Endothelial cell of umbilical vein (primary cell): ENCODE measurements at regions not wholly inside any gene's neighbourhood (a gene's known extent, or its start where the extent isn't known, plus 50 kb on each side); places are given as distances from the start of the nearest gene placed in this dataset.

ENCODE experiments used
- BruUV-seq: library from RNA; stranded (reverse); fragments of 400-500 nt; replicated peaks from 2 replicates; lab custom pipeline; 2021; lab: Mats Ljungman, UMichigan
- CTCF ChIA-PET: fragments of 300-600, 350-600 bp; sonication (Branson Sonifier 250); formaldehyde crosslinking; loops from one replicate; lab custom pipeline; 2021; ENCODE audit warnings: antibody characterized with exemption, inconsistent platforms; lab: Charles Lee
- POLR2A ChIA-PET: fragments of 300-600, 350-600 bp; sonication (Branson Sonifier 250); formaldehyde crosslinking; loops from one replicate; lab custom pipeline; 2021; ENCODE audit warnings: antibody characterized with exemption, inconsistent platforms; lab: Charles Lee
- DNase-seq: peaks from one replicate; pipeline ENCODE4 v3.0.0-alpha.2; 2011; ENCODE audit warnings: low read depth, low spot score
- FAIRE-seq: peaks from 2 replicates; lab custom pipeline; 2011; peaks lifted over from hg19 to GRCh38; lab: Jason Lieb, UNC
- H2AFZ ChIP-seq: 2 replicates; pipeline ENCODE4 v1.6.0; 2012; ENCODE audit warnings: low read depth, low read length, control low read depth, inconsistent platforms
- H3K27ac ChIP-seq: 2 replicates; pipeline ENCODE4 v1.5.1; 2011; ENCODE audit warnings: low read depth, mild to moderate bottlenecking, control low read depth, low read length, moderate library complexity; ENCODE audit not compliant: insufficient read depth
- H3K27me3 ChIP-seq, 2 experiments: 2 replicates each; pipeline versions ENCODE4 v1.6.0 to v1.6.1; 2011; ENCODE audit warnings: low read length in 2 of 2, mixed read lengths in 1 of 2; ENCODE audit not compliant: control insufficient read depth in 2 of 2, insufficient read depth in 2 of 2
- H3K36me3 ChIP-seq, 2 experiments: 2 replicates in 1 of 2; 3 replicates in 1 of 2; pipeline ENCODE4 v1.5.1; 2011; ENCODE audit warnings: low read length in 2 of 2, mild to moderate bottlenecking in 1 of 2, moderate library complexity in 1 of 2; ENCODE audit not compliant: control insufficient read depth in 2 of 2, insufficient read depth in 2 of 2; ENCODE audit errors: extremely low read depth in 1 of 2
- H3K4me1 ChIP-seq: 3 replicates; pipeline ENCODE4 v1.5.1; 2011; ENCODE audit warnings: mild to moderate bottlenecking, low read length; ENCODE audit not compliant: control insufficient read depth, insufficient read depth; ENCODE audit errors: extremely low read depth
- H3K4me2 ChIP-seq: 2 replicates; pipeline ENCODE4 v1.6.1; 2011; ENCODE audit warnings: low read length, control low read depth, mixed read lengths; ENCODE audit not compliant: insufficient read depth
- H3K4me3 ChIP-seq, 3 experiments: fragments of 200-600 bp in 1 of 3; sonication (generic), shearing (Covaris generic) in 1 of 3; replicated peaks in 1 of 3; 2 replicates each; pipeline ENCODE4 v1.5.1; 2011 to 2016; ENCODE audit warnings: control low read depth in 3 of 3, low read length in 3 of 3, mild to moderate bottlenecking in 2 of 3, inconsistent platforms in 1 of 3, low read depth in 1 of 3, moderate library complexity in 1 of 3; ENCODE audit not compliant: insufficient read depth in 1 of 3
- H3K79me2 ChIP-seq: 2 replicates; pipeline ENCODE4 v1.6.0; 2012; ENCODE audit warnings: low read length, inconsistent platforms; ENCODE audit not compliant: control insufficient read depth, insufficient read depth
- H3K9ac ChIP-seq: replicated peaks from 2 replicates; pipeline ENCODE3; 2011; ENCODE audit warnings: low read length, control low read depth; ENCODE audit not compliant: insufficient read depth; ENCODE audit errors: extremely low read depth
- H3K9me1 ChIP-seq: replicated peaks from 3 replicates; pipeline ENCODE4 v1.6.0; 2011; ENCODE audit warnings: mild to moderate bottlenecking, low read length; ENCODE audit not compliant: control insufficient read depth, insufficient read depth; ENCODE audit errors: extremely low read depth
- H3K9me3 ChIP-seq: replicated peaks from 2 replicates; pipeline ENCODE4 v1.5.1; 2012; ENCODE audit warnings: low read length, inconsistent platforms; ENCODE audit not compliant: control insufficient read depth, insufficient read depth
- H4K20me1 ChIP-seq: replicated peaks from 2 replicates; pipeline ENCODE3; 2011; ENCODE audit warnings: mild to moderate bottlenecking, low read length; ENCODE audit not compliant: control insufficient read depth, insufficient read depth; ENCODE audit errors: extremely low read depth
- CTCF ChIP-seq, 2 donors: IDR thresholded peaks; 1 replicate in 1 of 2; 2 replicates in 1 of 2; pipeline ENCODE4 v1.5.1; 2011; ENCODE audit warnings: low read length in 2 of 2, mild to moderate bottlenecking in 2 of 2, moderate library complexity in 2 of 2, control low read depth in 1 of 2, inconsistent platforms in 1 of 2, low read depth in 1 of 2; ENCODE audit not compliant: insufficient read depth in 1 of 2; ENCODE audit errors: extremely low read depth in 1 of 2
- EZH2 ChIP-seq: IDR thresholded peaks from 2 replicates; pipeline ENCODE4 v1.6.1; 2012; ENCODE audit warnings: borderline replicate concordance, low read depth, mild to moderate bottlenecking, moderate library complexity, low read length, inconsistent platforms; ENCODE audit not compliant: severe bottlenecking
- FOS ChIP-seq: IDR thresholded peaks from 2 replicates; pipeline ENCODE4 v1.6.1; 2011; ENCODE audit warnings: mild to moderate bottlenecking, low read length, moderate library complexity, borderline replicate concordance; ENCODE audit not compliant: insufficient read depth
- GATA2 ChIP-seq: IDR thresholded peaks from 2 replicates; pipeline ENCODE4 v1.7.0; 2011; ENCODE audit warnings: low read depth, mild to moderate bottlenecking, moderate library complexity, mixed read lengths, low read length; ENCODE audit not compliant: insufficient read length, insufficient read depth
- JUN ChIP-seq: IDR thresholded peaks from 2 replicates; pipeline ENCODE4 v1.6.1; 2011; ENCODE audit warnings: borderline replicate concordance, low read depth; ENCODE audit not compliant: insufficient read length, insufficient read depth
- MAX ChIP-seq: IDR thresholded peaks from 2 replicates; pipeline ENCODE4 v1.6.1; 2011; ENCODE audit not compliant: insufficient read depth, insufficient read length
- MYC ChIP-seq: IDR thresholded peaks from one replicate; pipeline ENCODE4 v1.6.1; 2011; ENCODE audit warnings: mild to moderate bottlenecking, low read depth, low read length
- POLR2AphosphoS5 ChIP-seq: IDR thresholded peaks from 2 replicates; pipeline ENCODE4 v1.6.1; 2012; ENCODE audit warnings: low read depth, mild to moderate bottlenecking, control low read depth, low read length, moderate library complexity; ENCODE audit not compliant: insufficient read depth
- dilution Hi-C: fragments of 300-500 bp; cut with MboI; formaldehyde crosslinking; loops from one replicate; pipeline ENCODE4 v1.15.0; 2019; ENCODE audit warnings: low sequenced_read_pairs; ENCODE audit not compliant: extremely low pct_ligation_motif_present
- intact Hi-C: fragments of 100-400 bp; cut with micrococcal nuclease; formaldehyde crosslinking; loops from one replicate; pipeline ENCODE4 v1.10.0; 2022

- Histone ChIP-seq H3K4me1 (no peaks in the 10 kb centered on the region), H3K79me2 (no peaks in the 10 kb centered on the region), H4K20me1 (no peaks in the 10 kb centered on the region), H3K4me3 (no peak overlapping the region), H3K9me1 (no peaks in the 10 kb centered on the region), H2AFZ (no peak overlapping the region), H3K9me3 (no peaks in the 10 kb centered on the region), H3K27me3 (no peaks in the 10 kb centered on the region), H3K4me2 (no peak overlapping the region), H3K36me3 (no peaks in the 10 kb centered on the region), H3K9ac (no peak overlapping the region), H3K27ac (no peak overlapping the region)
- dilution Hi-C loops (no loop called here), intact Hi-C loops (no loop called here)
- FAIRE-seq (no peak), DNase-seq (no peak)
- ChIA-PET CTCF (no interaction called here), POLR2A (no interaction called here)
- TF ChIP-seq FOS (no peak), POLR2AphosphoS5 (no peak), MAX (no peak), EZH2 (no peak), GATA2 (no peak), CTCF (IDR thresholded peaks at IDR 0.05; ENCODE audit: extremely low read depth in 1 of 2, insufficient read depth in 1 of 2, low read depth in 1 of 2, low read length in 2 of 2) (no peak), MYC (no peak), JUN (no peak)
- no TSS peak for BruUV-seq
Measured at GRCh38 chr20:20881808-20882207, 169.4 kb upstream of the RALGAPA2 start.
